Transverse colon (tissue), 4 donors: ENCODE measurements at regions not wholly inside any gene's neighbourhood (a gene's known extent, or its start where the extent isn't known, plus 50 kb on each side); places are given as distances from the start of the nearest gene placed in this dataset.

Experiments used
- CTCF ChIP-seq, 5 experiments: fragments of 200-600 bp in 3 of 5; fragments of 450-650 bp in 2 of 5; sonication (generic) in 3 of 5; IDR thresholded peaks; 1 replicate in 2 of 5; 2 replicates in 3 of 5; pipeline ENCODE4 v1.5.1; 2016 to 2017; ENCODE audit warnings: antibody characterized with exemption in 5 of 5, inconsistent platforms in 3 of 5, mild to moderate bottlenecking in 2 of 5, moderate library complexity in 1 of 5
- EP300 ChIP-seq: sonication (generic); formaldehyde crosslinking; IDR thresholded peaks from one replicate; pipeline ENCODE4 v1.6.1; 2017; ENCODE audit warnings: antibody characterized with exemption, low read depth
- POLR2A ChIP-seq: fragments of 450-650 bp; IDR thresholded peaks from one replicate; pipeline ENCODE4 v1.6.1; 2016; ENCODE audit warnings: antibody characterized with exemption, mild to moderate bottlenecking, moderate library complexity
- POLR2AphosphoS5 ChIP-seq, 3 donors: sonication (generic); formaldehyde crosslinking; IDR thresholded peaks; one replicate each; pipeline ENCODE4 v1.6.1; 2016; ENCODE audit warnings: antibody characterized with exemption in 3 of 3

- TF ChIP-seq CTCF (IDR thresholded peaks at IDR 0.05) (no peak), POLR2A (no peak), POLR2AphosphoS5 (IDR thresholded peaks at IDR 0.05) (no peak), EP300 (no peak)
Measured at GRCh38 chr6:130520801-130521200, 155.0 kb downstream of the TMEM200A start.
